HCT116 (cell line): ENCODE measurements at regions not wholly inside any gene's neighbourhood (a gene's known extent, or its start where the extent isn't known, plus 50 kb on each side); places are given as distances from the start of the nearest gene placed in this dataset.

Experiments used
- ATAC-seq: fragments of 200-7000 bp; cut with Tn5 transposase; 2 replicates; pipeline ENCODE4 v1.9.1; 2020; ENCODE audit warnings: mild to moderate bottlenecking, moderate library complexity
- BruUV-seq: library from RNA; stranded (reverse); fragments of 400-500 nt; replicated peaks from 2 replicates; lab custom pipeline; 2021; lab: Mats Ljungman, UMichigan
- CTCF ChIA-PET: fragments of 300-600 bp; sonication (Branson Sonifier 250); formaldehyde crosslinking; loops from one replicate; lab custom pipeline; 2021; ENCODE audit warnings: antibody characterized with exemption; lab: Charles Lee
- POLR2A ChIA-PET: fragments of 300-600, 350-600 bp; sonication (Branson Sonifier 250); formaldehyde crosslinking; loops from one replicate; lab custom pipeline; 2021; ENCODE audit warnings: antibody characterized with exemption; lab: Charles Lee
- RAD21 ChIA-PET, 2 experiments: fragments of 300-600 bp; sonication (Branson Sonifier 250); formaldehyde crosslinking; loops; one replicate each; lab custom pipeline; 2023; ENCODE audit warnings: low total read pairs in 2 of 2; ENCODE audit not compliant: uncharacterized antibody in 2 of 2, unreplicated experiment in 2 of 2, low non-redundant PET in 1 of 2; lab: Charles Lee
- DNase-seq: peaks from one replicate; pipeline ENCODE4 v3.0.0-alpha.2; 2010; ENCODE audit warnings: low read depth, low spot score
- H2AFZ ChIP-seq: fragments of 200-600 bp; shearing (Covaris generic), sonication (generic); 2 replicates; pipeline ENCODE4 v1.6.1; 2017; ENCODE audit warnings: low read depth, mixed run types, mixed read lengths, antibody characterized with exemption, low read length; ENCODE audit not compliant: poor library complexity, severe bottlenecking
- H3K27ac ChIP-seq: 2 replicates; pipeline ENCODE4 v1.5.1; 2012; ENCODE audit warnings: low read depth, low read length
- H3K27me3 ChIP-seq: fragments of 200-600 bp; sonication (generic); 2 replicates; pipeline ENCODE4 v1.6.1; 2016; ENCODE audit warnings: mixed run types, low read length, mixed read lengths; ENCODE audit not compliant: insufficient read depth
- H3K36me3 ChIP-seq, 2 experiments: fragments of 200-500 bp in 1 of 2; fragments of 200-600 bp in 1 of 2; sonication (Bioruptor generic) in 1 of 2; sonication (generic) in 1 of 2; 2 replicates each; pipeline versions ENCODE4 v1.5.1 to v1.6.1; 2014 to 2016; ENCODE audit warnings: low read length in 2 of 2, inconsistent platforms in 1 of 2, mixed read lengths in 1 of 2, mixed run types in 1 of 2; ENCODE audit not compliant: insufficient read depth in 2 of 2, control insufficient read depth in 1 of 2
- H3K4me1 ChIP-seq, 2 experiments: fragments of 200-600 bp in 1 of 2; sonication (generic) in 1 of 2; 2 replicates each; pipeline versions ENCODE4 v1.5.1 to v1.6.1; 2012 to 2017; ENCODE audit warnings: low read length in 2 of 2, inconsistent platforms in 1 of 2, mild to moderate bottlenecking in 1 of 2, mixed read lengths in 1 of 2, mixed run types in 1 of 2, moderate library complexity in 1 of 2; ENCODE audit not compliant: insufficient read depth in 2 of 2, control insufficient read depth in 1 of 2
- H3K4me2 ChIP-seq: fragments of 200-600 bp; sonication (generic); 2 replicates; pipeline ENCODE4 v1.6.1; 2017; ENCODE audit warnings: mixed run types, low read length, mixed read lengths
- H3K4me3 ChIP-seq, 2 experiments: fragments of 200-600 bp in 1 of 2; sonication (generic) in 1 of 2; replicated peaks in 1 of 2; 2 replicates each; pipeline ENCODE4 v1.5.1; 2011 to 2016; ENCODE audit warnings: low read length in 2 of 2, control low read depth in 1 of 2, low read depth in 1 of 2, mild to moderate bottlenecking in 1 of 2, mixed read lengths in 1 of 2, mixed run types in 1 of 2
- H3K79me2 ChIP-seq: fragments of 200-600 bp; sonication (generic); 2 replicates; pipeline ENCODE4 v1.6.1; 2017; ENCODE audit warnings: mild to moderate bottlenecking, mixed run types, low read length, moderate library complexity, mixed read lengths; ENCODE audit not compliant: insufficient read depth
- H3K9ac ChIP-seq: fragments of 200-600 bp; sonication (generic); 2 replicates; pipeline ENCODE4 v1.6.1; 2016; ENCODE audit warnings: low read length, mixed read lengths
- H3K9me2 ChIP-seq: fragments of 200-600 bp; sonication (generic), shearing (Covaris generic); 2 replicates; pipeline ENCODE4 v1.6.1; 2017; ENCODE audit warnings: mixed run types, mild to moderate bottlenecking, moderate library complexity; ENCODE audit not compliant: insufficient read depth
- H3K9me3 ChIP-seq, 2 experiments: fragments of 200-500 bp in 1 of 2; fragments of 200-600 bp in 1 of 2; sonication (Bioruptor generic) in 1 of 2; sonication (generic) in 1 of 2; 2 replicates each; pipeline ENCODE4 v1.6.1; 2014 to 2017; ENCODE audit warnings: low read length in 2 of 2, mixed read lengths in 2 of 2, inconsistent platforms in 1 of 2, low read depth in 1 of 2, mild to moderate bottlenecking in 1 of 2, mixed run types in 1 of 2, moderate library complexity in 1 of 2; ENCODE audit not compliant: control insufficient read depth in 1 of 2, insufficient read depth in 1 of 2
- H4K20me1 ChIP-seq: fragments of 200-600 bp; sonication (generic), shearing (Covaris generic); 2 replicates; pipeline ENCODE4 v1.6.1; 2017; ENCODE audit warnings: mixed run types, mild to moderate bottlenecking, moderate library complexity; ENCODE audit not compliant: insufficient read depth
- ATF3 ChIP-seq: IDR thresholded peaks from 2 replicates; pipeline ENCODE4 v1.6.1; 2012
- CEBPB ChIP-seq: IDR thresholded peaks from 2 replicates; pipeline ENCODE4 v1.6.1; 2012; ENCODE audit warnings: low read depth
- EGR1 ChIP-seq: IDR thresholded peaks from 2 replicates; pipeline ENCODE4 v1.6.1; 2012; ENCODE audit warnings: low read depth
- ELF1 ChIP-seq: IDR thresholded peaks from 2 replicates; pipeline ENCODE4 v1.6.1; 2012; ENCODE audit warnings: low read depth, borderline replicate concordance
- JUND ChIP-seq: IDR thresholded peaks from 2 replicates; pipeline ENCODE4 v1.6.1; 2012
- RAD21 ChIP-seq: IDR thresholded peaks from 2 replicates; pipeline ENCODE4 v1.6.1; 2012; ENCODE audit warnings: low read depth, mild to moderate bottlenecking
- SIN3A ChIP-seq: IDR thresholded peaks from 2 replicates; pipeline ENCODE4 v1.6.1; 2012; ENCODE audit warnings: low read depth
- SP1 ChIP-seq: IDR thresholded peaks from 2 replicates; pipeline ENCODE4 v1.6.1; 2012; ENCODE audit warnings: low read depth
- SRF ChIP-seq: IDR thresholded peaks from 2 replicates; pipeline ENCODE4 v1.6.1; 2012; ENCODE audit warnings: low read depth
- YY1 ChIP-seq: IDR thresholded peaks from 2 replicates; pipeline ENCODE4 v1.6.1; 2011; ENCODE audit warnings: low read length, low read depth, moderate library complexity, mild to moderate bottlenecking; ENCODE audit not compliant: insufficient replicate concordance; ENCODE audit errors: extremely low read depth
- intact Hi-C: fragments of 100-400 bp; cut with micrococcal nuclease; formaldehyde crosslinking; loops from 2 replicates; pipeline ENCODE4 v1.10.0; 2022
- TF ChIP-seq, protein P1 (sequence below), 3 experiments: fragments of 200-600 bp in 1 of 3; sonication (generic) in 1 of 3; IDR thresholded peaks in 2 of 3; conservative IDR thresholded peaks in 1 of 3; 2 replicates each; pipeline ENCODE4 v1.5.1; 2012 to 2017; ENCODE audit warnings: low read depth in 2 of 3, low read length in 2 of 3, antibody characterized with exemption in 1 of 3, borderline replicate concordance in 1 of 3, control low read depth in 1 of 3, mild to moderate bottlenecking in 1 of 3, mixed read lengths in 1 of 3, mixed run types in 1 of 3, moderate library complexity in 1 of 3; ENCODE audit not compliant: insufficient read depth in 1 of 3

DNA sequence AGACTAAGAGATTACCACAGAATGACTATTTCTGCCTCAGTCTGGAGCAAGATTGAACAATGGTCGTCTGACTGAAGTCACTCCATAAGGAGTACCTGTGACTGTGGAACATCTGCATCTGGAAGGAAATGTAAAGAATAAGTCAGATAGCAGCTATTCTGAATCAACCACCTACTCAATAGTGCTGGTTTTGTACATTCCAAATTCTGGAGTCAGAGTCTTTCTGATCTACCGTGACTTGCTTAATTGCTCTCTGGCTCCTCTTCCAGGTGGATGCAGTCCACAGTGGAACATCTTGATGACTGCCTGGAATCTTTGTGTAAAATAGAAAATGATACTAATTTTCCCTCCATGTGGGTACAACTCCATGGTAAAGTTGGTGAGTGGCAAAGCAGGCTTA is 156.3 kb upstream of the SEMA3C start:
- Histone ChIP-seq H3K9ac (no peak overlapping the region), H3K9me3 (no peaks in the 10 kb centered on the region), H3K4me3 (no peak overlapping the region), H3K9me2 (no peaks in the 10 kb centered on the region), H3K4me2 (peak overlapping the region; percentile 50), H3K27me3 (no peaks in the 10 kb centered on the region), H3K27ac (no peak overlapping the region; the same call in 1 of the 2 replicates), H3K4me1 (peaks cover 22 to 30% of the 10 kb centered on the region in 2 experiments), H2AFZ (peak overlapping the region; percentile 58), H3K36me3 (no peaks in the 10 kb centered on the region), H3K79me2 (no peaks in the 10 kb centered on the region), H4K20me1 (no peaks in the 10 kb centered on the region)
- 0 out of 2 replicates have a peak, but pooled peaks have one; percentile 9 for TF ChIP-seq SP1
- TF ChIP-seq RAD21: peak; percentile 33; the same call in 1 of the 2 replicates
- peak; percentile 16; the same call in 1 of the 2 replicates for TF ChIP-seq CEBPB
- peak; percentile 30; the same call in 1 of the 2 replicates for TF ChIP-seq EGR1
- TF ChIP-seq ELF1: no peak
- CTCF ChIA-PET: no interaction called here
- ATAC-seq (peak; percentile 61), DNase-seq (peak; percentile 31)
- BruUV-seq: no TSS peak
- intact Hi-C loops: loop anchor here (10.0 kb wide), 1 partner anchor 350 kb away; no protein-coding TSS in a partner anchor
- RAD21 ChIA-PET: no interaction called here
- POLR2A ChIA-PET: no interaction called here

DNA sequence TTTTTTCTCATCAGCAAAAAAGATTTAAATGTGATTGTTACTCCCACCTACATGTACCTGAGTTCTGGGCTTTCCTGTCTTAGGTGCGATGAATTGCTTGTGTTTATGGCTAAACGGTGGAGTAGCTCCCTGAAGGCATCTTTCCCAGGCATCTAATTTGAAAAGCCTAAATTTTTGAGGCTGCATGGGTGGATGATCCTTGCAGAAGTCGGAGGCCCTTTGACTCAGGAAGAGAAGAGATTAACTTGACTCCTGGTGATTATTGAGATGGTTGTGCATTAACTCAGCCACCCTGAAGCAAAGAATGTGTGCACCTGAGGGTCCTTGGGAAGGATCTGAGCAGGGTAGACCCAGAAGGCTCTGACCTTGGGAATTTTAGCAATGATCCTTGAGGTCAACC is 155.6 kb upstream of the SEMA3C start:
- H3K4me3 ChIP-seq: no peak overlapping the region
- ChIA-PET RAD21 (no interaction called here), POLR2A (no interaction called here), CTCF (no interaction called here)
- no peak overlapping the region for H3K27ac ChIP-seq
- no peaks in the 10 kb centered on the region for H3K79me2 ChIP-seq
- BruUV-seq: no TSS peak
- peak overlapping the region; percentile 59 for H2AFZ ChIP-seq
- no peak overlapping the region for H3K9ac ChIP-seq
- H3K27me3 ChIP-seq: no peaks in the 10 kb centered on the region
- H4K20me1 ChIP-seq: no peaks in the 10 kb centered on the region
- peak overlapping the region; percentile 50; the same call in 1 of the 2 replicates for H3K4me2 ChIP-seq
- H3K9me2 ChIP-seq: no peaks in the 10 kb centered on the region
- TF ChIP-seq JUND (no peak), ATF3 (no peak), SRF (no peak), CEBPB (no peak), YY1 (no peak), SIN3A (no peak)
- TF ChIP-seq, protein P1, sequence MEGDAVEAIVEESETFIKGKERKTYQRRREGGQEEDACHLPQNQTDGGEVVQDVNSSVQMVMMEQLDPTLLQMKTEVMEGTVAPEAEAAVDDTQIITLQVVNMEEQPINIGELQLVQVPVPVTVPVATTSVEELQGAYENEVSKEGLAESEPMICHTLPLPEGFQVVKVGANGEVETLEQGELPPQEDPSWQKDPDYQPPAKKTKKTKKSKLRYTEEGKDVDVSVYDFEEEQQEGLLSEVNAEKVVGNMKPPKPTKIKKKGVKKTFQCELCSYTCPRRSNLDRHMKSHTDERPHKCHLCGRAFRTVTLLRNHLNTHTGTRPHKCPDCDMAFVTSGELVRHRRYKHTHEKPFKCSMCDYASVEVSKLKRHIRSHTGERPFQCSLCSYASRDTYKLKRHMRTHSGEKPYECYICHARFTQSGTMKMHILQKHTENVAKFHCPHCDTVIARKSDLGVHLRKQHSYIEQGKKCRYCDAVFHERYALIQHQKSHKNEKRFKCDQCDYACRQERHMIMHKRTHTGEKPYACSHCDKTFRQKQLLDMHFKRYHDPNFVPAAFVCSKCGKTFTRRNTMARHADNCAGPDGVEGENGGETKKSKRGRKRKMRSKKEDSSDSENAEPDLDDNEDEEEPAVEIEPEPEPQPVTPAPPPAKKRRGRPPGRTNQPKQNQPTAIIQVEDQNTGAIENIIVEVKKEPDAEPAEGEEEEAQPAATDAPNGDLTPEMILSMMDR (IDR thresholded peaks at IDR 0.05 in 2 of 3, conservative IDR thresholded peaks at IDR 0.05 in 1 of 3; ENCODE audit: borderline replicate concordance in 1 of 3, insufficient read depth in 1 of 3, low read depth in 2 of 3, low read length in 2 of 3): no peak
- intact Hi-C loops: loop anchor here (10.0 kb wide), 1 partner anchor 350 kb away; no protein-coding TSS in a partner anchor
- H3K36me3 ChIP-seq: no peaks in the 10 kb centered on the region
- ATAC-seq (0 out of 2 replicates have a peak, but pooled peaks have one; percentile 2), DNase-seq (no peak)
- H3K4me1 ChIP-seq: peaks cover 22 to 30% of the 10 kb centered on the region in 2 experiments
- H3K9me3 ChIP-seq: no peaks in the 10 kb centered on the region
